GM21529 (cell line): ENCODE measurements at regions not wholly inside any gene's neighbourhood (a gene's known extent, or its start where the extent isn't known, plus 50 kb on each side); places are given as distances from the start of the nearest gene placed in this dataset.
A peak's percentile ranks its signal among the peaks of the same experiment; 100 is the strongest.
"Not testable (repeated sequence)": the region's sequence is repeated elsewhere in the genome, so short reads cannot be mapped to it uniquely, and the experiment has no call there.

Experiments
- ATAC-seq: cut with Tn5 transposase; IDR thresholded peaks from one replicate; pipeline ENCODE4 v1.9.1; 2021; ENCODE audit not compliant: unreplicated experiment

DNA sequence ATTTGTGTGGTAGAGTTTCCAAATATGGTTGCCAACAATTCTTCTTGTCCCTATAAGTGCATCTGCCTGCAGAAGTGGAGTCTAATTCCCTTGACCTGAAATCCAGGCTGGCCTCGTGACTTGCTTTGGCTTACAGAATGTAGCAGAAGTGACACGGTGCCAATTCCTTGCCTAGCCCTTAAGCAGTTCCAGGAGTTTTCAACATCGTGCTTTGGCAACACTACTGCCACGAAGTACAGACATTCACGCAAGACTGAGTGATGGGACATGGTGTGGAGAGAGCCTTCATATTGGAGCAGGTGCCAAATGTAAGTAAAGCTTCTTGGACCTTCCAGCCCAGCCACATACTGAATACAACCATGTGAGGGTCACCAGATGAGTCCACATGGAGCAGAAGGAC lies 92.9 kb upstream of the NEK6 start:
- ATAC-seq = no peak

DNA sequence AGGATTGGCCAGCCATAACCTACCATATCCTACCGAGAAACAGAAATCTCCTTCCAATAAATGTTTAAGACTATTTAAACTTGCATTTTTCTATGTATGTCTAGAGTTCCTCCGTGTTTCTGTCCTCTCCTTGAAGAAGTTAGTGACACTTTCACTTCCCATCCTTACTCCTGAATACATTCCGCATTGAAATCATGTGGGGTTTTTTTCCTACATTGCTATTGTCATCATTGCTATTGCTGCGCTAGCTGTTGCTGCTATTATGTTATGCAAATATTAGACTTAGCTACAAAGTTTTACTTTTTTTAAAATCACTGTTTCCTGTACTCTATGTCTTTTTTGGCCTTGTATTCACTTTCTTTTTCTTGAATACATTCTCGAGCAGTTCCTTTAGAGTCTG lies 83.3 kb upstream of the NEK6 start:
- no peak for ATAC-seq

DNA sequence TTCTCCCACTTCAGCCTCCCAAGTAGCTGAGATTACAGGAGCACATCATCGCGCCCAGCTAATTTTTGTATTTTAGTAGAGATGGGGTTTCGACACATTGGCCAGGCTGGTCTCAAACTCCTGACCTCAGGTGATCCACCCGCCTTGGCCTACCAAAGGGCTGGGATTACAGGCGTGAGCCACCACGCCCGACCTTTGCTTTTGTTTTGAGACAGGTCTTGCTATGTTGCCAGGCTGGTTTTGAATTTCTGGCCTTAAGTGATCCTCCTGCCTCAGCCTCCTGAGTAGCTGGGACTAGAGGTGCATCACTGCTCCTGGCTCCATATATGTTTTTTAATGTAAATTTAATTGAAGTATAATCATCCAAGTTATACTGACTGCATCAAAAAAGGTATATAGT lies 80.2 kb upstream of the NEK6 start:
- not testable (repeated sequence) for ATAC-seq

DNA sequence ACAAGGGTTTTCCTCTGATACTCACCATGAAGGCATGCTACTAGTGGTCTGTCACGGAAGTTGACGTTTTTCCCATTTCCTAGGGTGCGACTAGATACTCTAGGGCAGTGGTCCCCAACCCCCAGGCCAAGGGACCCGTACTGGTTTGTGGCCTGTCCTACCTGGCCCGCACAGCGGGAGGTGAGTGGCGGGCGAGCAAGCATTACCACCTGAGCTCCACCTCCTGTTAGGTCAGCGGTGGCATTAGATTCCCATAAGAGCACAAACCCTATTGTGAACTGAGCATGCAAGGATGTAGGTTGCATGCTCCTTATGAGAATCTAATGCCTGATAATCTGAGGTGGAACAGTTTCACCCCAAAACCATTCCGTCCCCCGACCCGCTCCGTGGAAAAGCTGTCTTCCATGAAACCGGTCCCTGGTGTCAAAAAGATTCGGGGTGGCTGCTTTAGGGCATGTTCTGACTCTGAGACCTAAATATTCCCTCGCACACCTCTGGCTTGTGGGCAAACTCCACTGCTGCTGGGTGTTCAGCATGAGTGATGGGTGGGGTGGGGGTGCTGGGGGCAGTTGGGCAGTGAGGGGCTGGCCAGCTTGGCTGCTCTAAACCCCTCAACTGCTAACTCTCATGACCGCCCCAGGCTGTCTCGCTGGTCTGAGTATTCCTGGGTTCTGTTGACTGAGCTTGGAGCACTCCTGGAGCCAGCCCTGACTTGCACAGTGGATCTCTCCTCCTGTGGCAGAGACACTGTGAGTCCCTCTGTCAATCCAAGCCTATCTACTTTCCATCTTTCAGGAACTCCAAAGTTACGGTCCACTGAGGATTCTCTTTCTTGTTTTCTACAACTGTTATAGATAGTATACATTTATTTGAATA lies 78.3 kb upstream of the NEK6 start:
- no peak for ATAC-seq

DNA sequence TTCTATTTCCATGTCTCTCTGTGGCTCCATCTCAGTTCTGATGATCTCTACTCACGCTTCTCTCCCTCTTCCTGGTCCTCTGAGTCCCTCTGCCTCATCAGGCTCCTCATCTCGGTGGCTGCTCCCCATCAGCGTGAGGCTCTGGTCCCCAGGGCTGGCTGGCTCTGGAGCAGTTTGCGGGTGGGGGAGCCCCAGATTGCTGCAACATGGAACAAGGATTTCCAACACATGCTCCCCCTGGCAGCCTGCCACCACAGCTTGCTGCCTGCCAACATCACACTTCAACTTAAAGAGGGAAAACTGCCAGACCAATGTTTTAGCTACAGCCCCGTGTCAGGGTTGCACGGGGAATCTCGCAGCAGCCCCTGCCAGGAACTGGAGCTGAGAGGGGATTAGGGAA lies 77.2 kb upstream of the NEK6 start:
- ATAC-seq = no peak

DNA sequence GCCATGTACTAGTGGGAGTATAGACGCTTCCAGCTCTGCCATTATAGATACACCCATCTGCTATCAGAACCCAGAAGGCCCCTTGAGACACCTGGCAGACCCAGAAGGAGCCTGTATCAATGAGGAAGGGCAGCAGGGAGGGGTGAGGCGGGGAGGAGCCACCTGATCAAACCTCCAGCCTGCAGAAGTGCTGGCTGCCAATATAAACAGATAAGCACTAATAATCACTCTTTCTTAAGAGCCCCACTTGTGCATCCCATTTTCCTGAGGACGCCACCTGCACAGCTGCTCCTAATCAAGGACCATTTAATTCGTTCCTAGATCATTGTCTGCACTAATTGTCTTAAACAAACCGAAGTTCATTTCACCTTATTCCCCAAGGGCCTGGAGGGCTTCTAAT lies 75.0 kb upstream of the NEK6 start:
- ATAC-seq = no peak

DNA sequence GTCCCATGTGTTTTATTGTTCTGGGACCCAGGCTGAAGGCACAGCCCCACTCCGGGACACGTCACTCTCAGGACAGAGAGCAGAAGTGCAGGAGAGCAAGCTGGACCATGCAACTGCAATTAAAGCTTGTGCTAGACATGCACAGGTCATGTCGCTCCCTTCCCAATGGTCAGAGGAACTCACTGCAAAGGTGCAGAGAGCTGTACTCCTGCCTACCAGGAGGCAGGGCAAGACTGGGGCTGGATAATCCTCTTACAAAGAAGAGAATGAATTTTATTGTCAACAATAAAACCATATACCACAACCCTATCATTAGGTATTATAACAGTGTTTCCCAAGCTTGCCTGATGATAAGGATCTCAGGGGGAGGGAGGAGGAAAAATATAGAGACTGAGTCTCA lies 74.0 kb upstream of the NEK6 start:
- no peak for ATAC-seq

DNA sequence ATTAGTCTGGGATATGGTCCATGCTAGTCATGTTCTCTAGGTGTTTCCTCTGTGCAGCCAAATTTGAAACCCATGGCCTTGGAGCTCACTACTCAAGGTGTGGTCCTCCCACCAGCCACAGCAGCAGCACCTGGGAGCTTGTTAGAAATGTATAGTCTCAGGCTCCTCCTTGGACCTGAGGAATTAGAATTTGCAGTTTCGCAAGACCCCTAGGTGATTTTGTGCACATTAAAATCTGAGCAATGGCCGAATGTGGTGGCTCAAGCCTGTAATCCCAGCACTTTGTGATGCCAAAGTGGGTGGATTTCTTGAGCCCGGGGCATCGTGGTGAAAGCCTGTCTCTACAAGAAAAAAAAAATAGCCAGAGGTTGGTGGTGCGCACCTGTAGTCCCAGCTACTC lies 72.3 kb upstream of the NEK6 start:
- no peak for ATAC-seq

DNA sequence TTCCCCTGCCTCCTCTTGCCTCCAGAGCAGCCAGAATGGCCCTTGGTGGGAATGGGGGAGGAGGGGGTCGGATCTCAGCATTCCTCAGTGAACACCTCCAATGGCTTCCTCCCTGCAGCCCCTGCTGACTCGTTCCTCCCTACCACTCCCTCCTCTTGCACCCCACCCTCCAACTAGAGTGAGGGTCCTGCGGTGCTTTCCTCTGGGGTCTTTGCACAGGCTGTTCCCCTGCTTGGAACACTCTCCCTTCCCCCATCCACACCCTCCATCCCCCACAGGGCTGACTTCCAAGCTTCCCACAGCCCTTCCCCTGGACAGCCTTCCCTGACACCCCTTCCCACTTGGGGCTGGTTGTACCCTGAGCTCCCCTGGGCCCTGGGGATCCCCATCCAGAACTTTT lies 70.4 kb upstream of the NEK6 start:
- ATAC-seq = no peak

DNA sequence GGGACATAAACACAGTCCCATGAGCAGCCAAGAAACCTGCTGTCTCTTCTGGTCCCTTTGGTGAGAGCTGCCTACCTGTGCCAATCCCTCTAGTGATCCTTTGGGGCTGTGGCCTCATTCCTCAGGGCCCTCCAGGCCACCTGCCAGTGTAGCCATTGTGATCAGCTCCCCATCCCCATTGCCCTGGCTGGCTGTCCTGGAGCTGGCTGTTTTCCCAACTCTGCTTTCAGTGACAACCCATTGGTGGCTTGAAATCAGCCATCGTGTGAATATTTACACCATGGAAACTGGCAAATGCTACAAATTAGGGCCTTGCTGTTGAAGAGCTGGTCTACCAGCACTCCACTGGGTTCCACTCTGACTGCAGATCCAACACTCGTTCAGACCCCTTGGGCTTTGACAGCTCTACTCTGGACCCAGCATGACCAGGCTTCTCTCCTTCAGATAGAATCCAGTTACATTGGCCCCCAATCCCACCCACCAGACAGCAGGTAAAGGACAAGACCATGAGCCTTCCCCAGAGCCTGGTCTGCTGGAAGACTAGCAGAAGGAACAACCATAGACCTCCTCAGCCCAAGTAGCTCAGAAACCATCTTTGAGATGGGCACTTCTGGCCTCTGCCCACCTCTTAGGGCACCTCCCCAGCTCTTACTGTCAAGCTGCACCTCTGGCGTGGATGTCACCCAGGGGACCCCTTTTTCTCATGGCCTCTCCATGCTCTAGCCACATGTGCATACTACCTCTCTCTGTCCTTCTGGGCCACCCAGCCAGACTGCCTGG lies 69.2 kb upstream of the NEK6 start:
- no peak for ATAC-seq

DNA sequence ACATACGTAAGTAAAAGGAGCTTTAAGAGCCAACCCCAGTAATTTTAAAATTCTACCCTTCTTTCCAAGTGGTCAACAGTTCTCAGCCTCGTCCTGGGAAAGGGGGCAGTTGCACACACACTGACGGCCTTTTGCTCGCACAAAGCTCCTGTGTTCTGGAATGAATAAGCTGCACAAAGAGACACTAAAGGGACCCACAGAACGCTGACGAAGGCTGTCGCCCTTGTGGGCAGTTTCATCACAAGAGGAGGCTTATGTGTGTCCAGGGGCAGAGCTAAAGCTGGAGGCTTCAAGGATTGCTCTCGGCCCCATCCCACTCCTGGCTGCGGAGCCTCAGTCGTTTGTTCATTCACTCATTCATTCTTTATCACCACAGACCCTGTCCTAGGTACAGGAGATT lies 67.0 kb upstream of the NEK6 start:
- ATAC-seq = no peak

DNA sequence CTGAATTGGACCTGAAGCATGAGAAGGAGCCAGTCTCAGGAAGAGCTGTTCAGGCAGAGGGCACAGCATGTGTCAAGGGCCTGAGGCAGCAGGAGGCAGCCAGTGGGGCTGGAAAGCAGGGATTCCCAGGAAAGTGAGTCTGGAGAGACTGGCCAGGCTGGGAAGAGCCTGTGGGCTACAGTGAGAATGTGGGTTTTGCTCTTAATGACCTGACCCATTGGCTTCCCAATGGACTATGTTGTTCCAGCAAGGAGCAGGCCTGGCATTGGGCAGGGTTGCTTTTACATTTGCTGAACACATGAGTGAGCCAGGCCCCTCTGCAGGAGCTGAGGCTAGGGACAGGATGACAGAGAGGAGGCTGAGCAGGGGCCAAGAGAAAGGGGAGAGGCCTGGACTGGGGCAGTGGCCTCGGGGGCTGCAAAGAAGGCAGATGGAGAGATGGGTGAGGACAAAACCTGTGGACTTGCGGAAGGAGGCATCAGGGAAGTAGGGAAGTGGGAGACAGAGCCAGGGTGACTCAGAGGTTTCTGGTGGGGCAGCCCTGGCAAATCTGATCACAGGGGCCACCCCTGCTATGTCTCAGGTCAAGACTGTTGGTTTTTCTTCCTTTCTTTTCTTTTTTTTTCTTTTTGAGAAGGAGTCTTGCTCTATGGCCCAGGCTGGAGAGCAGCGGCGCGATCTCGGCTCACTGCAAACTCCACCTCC lies 65.9 kb upstream of the NEK6 start:
- no peak for ATAC-seq

DNA sequence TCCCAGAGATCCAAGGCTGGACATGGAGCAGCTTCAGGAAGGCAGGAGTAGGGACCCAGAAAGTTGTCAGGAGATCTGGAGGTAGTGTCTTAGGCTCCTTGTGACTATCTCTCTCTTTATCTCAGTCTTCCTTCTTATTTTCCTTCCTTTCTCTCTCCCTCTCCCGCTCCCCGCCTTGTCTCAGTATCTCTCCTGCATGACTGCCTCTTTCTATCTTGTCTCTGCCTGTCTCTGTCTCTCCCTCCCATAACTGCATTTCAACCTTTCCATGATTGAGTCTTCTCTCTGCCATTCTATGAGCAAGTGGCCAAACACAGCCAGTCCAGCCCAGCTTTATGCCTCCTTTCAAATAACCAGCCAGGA lies 61.0 kb upstream of the NEK6 start:
- no peak for ATAC-seq

DNA sequence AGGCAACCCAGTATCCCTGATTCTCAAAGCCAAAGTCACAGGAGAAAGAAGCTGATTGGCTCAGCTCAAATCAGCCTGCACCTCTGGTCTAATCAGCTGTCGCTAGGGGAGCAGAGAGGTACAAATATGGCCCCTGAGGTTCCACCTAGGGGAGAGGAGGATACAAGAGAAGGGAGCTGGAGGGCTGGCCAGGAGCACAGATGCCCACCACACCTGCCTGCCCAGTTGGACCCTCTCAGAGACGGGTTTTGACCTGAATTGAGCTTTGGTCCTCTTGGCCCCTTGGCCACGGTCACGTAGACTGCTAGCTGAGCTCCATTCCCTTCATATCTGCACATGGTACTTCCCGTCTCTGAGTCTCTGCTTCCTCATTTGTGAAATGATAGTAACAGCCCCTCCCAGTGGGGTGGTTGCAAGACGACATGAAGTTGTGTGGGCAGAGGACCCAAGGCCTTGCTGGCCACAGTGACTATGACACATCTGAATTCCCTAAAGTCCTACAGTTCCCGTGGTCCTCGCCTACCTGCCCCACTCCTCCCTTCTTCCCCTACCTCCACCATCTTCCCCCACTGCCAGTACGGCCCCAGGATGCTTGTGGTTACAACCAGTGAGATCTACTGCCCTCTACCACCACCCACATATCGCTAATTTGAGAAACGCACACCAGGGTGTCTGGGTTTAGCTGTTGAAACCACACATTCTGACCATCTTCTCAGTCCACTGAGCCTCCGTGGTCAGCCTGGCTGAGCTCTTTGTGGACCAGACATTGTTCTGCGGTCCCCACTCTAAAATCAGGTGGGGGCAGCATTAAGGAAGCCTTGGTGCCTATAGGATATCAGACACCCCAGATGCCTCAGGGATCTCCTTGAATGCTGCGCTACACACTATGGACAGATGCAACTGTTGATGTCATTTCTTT lies 60.3 kb upstream of the NEK6 start:
- ATAC-seq = peak; percentile 54

DNA sequence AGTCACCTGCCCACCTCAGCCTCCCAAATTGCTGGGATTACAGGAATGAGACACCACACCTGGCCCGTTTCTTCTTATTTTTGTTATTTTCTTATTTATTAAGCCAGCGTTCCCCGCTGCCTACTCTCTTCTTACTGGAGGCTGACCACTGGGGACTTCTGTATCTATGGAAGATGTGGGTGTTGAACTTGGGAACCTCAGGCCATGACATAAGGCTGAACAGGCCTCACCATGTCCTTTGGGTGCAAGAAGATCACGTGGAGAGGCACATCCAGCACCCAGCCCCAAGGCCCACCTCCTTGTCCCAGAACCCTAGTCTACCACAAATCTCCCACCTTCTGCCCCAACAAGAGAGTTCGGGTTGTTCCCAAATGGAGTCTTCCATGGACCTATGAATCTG lies 59.4 kb upstream of the NEK6 start:
- no peak for ATAC-seq

DNA sequence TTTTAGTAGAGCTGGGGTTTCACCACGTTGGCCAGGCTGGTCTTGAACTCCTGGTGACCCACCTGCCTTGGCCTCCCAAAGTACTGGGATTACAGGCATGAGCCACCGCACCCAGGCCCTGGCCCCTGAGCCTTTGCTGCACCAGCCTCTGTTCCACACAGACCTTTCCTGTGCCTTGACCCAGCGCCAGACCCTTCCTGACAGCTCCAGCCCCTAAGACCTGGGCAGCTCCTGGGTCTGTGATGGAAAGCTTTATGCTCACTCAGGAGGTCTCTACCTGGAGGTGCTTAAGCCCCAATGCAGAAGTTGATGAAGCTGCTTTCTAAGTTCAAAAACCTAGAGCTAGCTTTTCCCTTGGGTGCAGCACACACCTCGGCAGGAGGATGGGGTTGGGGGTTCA lies 58.8 kb upstream of the NEK6 start:
- no peak for ATAC-seq

DNA sequence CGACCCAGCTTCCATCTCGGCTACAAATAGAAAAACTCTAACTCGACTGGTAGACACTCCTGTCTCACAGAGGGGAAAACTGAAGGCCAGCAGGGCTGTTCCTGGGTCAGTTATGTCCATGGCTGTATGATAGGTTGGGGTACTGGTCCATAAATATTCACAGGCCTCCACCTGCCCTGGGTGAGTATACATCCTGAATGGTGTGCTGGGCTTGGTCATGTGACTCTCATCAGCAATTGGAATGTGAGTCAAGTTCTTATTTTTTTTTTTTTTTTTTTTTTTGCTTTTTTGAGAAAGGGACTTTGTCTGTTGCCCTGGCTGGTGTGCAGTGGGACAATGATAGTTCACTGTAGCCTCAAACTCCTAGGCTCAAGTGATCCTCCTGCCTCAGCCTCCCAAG lies 58.3 kb upstream of the NEK6 start:
- ATAC-seq = no peak

DNA sequence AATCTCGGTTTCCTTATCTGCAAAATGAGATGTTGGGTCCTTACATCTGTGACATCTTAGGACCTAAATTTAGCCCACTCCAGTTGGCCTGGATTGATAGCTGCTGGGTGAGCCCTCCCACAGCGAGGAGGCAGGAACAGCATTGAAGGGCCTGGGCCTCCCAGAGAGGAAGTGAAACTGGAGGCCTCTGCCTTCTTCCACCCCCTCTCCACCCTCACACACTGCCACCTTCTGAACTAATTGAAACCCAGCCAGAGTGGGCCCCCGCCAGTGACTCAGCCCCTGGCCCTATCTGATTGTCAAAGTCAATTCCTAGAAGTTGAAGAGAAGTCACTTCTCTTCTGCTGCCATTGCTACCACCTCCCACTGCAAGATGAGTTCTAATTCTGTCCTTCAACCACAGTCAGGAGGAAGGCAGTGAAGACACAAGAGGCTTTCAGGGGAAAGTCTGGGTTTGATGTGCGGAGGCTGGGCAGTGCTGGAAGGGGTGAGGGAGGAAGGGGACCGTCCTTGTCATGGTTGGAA lies 55.2 kb upstream of the NEK6 start:
- peak; percentile 74 for ATAC-seq

DNA sequence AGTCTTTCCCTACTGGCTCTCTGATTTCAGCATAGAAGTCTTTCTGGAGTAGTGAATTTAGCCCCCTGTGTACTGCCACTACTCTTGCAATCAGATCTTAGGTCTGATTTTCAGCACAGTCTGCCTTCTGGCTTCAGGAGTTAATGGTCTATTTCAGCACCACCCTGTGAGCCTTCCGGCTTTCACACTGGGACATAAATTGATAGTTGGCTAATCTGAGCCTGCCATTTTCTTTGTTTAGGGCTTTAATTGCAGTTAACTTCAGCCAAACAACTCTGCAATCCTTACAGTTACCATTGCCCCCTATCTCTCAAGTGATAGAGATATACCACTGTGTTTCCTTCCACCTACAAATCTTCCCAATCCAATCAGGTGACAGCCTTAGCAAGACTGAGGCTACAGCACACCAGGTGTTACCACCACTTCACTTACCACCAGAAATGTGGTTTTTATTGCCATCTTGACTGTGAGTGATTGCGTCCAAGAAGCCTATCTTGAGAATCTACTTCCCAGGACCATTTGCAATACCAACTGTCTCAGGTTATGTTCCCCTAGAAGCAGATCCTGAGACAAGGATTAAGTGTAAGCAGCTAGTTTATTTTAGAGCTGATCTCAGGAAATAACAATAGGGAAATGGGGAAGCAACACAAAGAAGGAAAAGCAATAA lies 51.9 kb upstream of the NEK6 start:
- ATAC-seq = no peak

DNA sequence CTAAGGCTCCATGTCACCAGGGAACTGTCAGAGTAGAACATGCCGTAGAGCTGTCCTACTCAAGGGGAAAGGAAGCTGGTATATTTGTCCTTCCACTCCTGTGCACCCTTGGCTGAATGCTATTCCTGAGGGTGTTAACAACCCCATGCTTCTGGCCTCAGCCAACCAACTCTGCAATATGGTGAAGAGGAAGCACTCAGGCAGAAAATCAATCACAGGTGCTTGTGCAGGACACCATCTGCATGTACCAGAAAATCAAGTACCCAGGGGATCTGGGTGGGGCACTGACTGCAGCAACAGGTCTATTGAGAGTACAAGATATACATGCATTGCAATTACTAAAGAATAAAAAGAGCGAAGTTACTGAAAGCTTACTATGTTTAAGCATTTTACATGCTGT lies 51.4 kb upstream of the NEK6 start:
- ATAC-seq = no peak
